ENCODE measurements at regions not wholly inside any gene's neighbourhood (a gene's known extent, or its start where the extent isn't known, plus 50 kb on each side); places are given as distances from the start of the nearest gene placed in this dataset.

GRCh38 chrX:96311366-96311765 is 373.3 kb upstream of the DIAPH2 start:
- no peak for DNase-seq (ENCODE audit: low read depth)

GRCh38 chrX:96314985-96315384 is 369.7 kb upstream of the DIAPH2 start:
- peak; percentile 42 for DNase-seq (ENCODE audit: low read depth)

GRCh38 chrX:96361844-96362243 is 322.8 kb upstream of the DIAPH2 start:
- DNase-seq (ENCODE audit: low read depth): no peak

- peak; percentile 64 for DNase-seq (ENCODE audit: low read depth)
Measured at GRCh38 chrX:96372313-96373046, 312.2 kb upstream of the DIAPH2 start.

GRCh38 chrX:96373047-96373355 is 311.6 kb upstream of the DIAPH2 start:
- no peak for DNase-seq (ENCODE audit: low read depth)

- DNase-seq (ENCODE audit: low read depth): peak; percentile 6
Measured at GRCh38 chrX:96376266-96376665, 308.4 kb upstream of the DIAPH2 start.

GRCh38 chrX:96379951-96380350 is 304.7 kb upstream of the DIAPH2 start:
- DNase-seq (ENCODE audit: low read depth): no peak

- DNase-seq (ENCODE audit: low read depth): no peak
Measured at GRCh38 chrX:96382018-96382417, 302.6 kb upstream of the DIAPH2 start.

GRCh38 chrX:96383428-96383827 is 301.2 kb upstream of the DIAPH2 start:
- no peak for DNase-seq (ENCODE audit: low read depth)

- no peak for DNase-seq (ENCODE audit: low read depth)
Measured at GRCh38 chrX:96386325-96386724, 298.3 kb upstream of the DIAPH2 start.

GRCh38 chrX:96386981-96387380 is 297.7 kb upstream of the DIAPH2 start:
- no peak for DNase-seq (ENCODE audit: low read depth)

- DNase-seq (ENCODE audit: low read depth): no peak
Measured at GRCh38 chrX:96387801-96388200, 296.8 kb upstream of the DIAPH2 start.

- no peak for DNase-seq (ENCODE audit: low read depth)
Measured at GRCh38 chrX:96389281-96390047, 295.2 kb upstream of the DIAPH2 start.

GRCh38 chrX:96394598-96394997 is 290.0 kb upstream of the DIAPH2 start:
- peak; percentile 71 for DNase-seq (ENCODE audit: low read depth)

GRCh38 chrX:96403446-96403845 is 281.2 kb upstream of the DIAPH2 start:
- DNase-seq (ENCODE audit: low read depth): no peak

GRCh38 chrX:96405842-96406241 is 278.8 kb upstream of the DIAPH2 start:
- DNase-seq (ENCODE audit: low read depth): no peak

GRCh38 chrX:96407072-96407471 is 277.6 kb upstream of the DIAPH2 start:
- DNase-seq (ENCODE audit: low read depth): peak; percentile 68

- DNase-seq (ENCODE audit: low read depth): peak; percentile 82
Measured at GRCh38 chrX:96407501-96407900, 277.1 kb upstream of the DIAPH2 start.

- no peak for DNase-seq (ENCODE audit: low read depth)
Measured at GRCh38 chrX:96407981-96408380, 276.7 kb upstream of the DIAPH2 start.

GRCh38 chrX:96410927-96411326 is 273.7 kb upstream of the DIAPH2 start:
- DNase-seq (ENCODE audit: low read depth): no peak

- no peak for DNase-seq (ENCODE audit: low read depth)
Measured at GRCh38 chrX:96417695-96418094, 266.9 kb upstream of the DIAPH2 start.

GRCh38 chrX:96424007-96424406 is 260.6 kb upstream of the DIAPH2 start:
- DNase-seq (ENCODE audit: low read depth): no peak

- no peak for DNase-seq (ENCODE audit: low read depth)
Measured at GRCh38 chrX:96425200-96425599, 259.4 kb upstream of the DIAPH2 start.

All from EH (cell line).